OCI-LY3 (cell line): ENCODE measurements at regions not wholly inside any gene's neighbourhood (a gene's known extent, or its start where the extent isn't known, plus 50 kb on each side); places are given as distances from the start of the nearest gene placed in this dataset.

Source experiments
- EZH2phosphoT487 ChIP-seq: fragments of 200-600 bp; shearing (Covaris generic); IDR thresholded peaks from 2 replicates; pipeline ENCODE4 v1.6.1; 2018; ENCODE audit warnings: antibody characterized with exemption, mixed run types, low read depth
- TF ChIP-seq, protein P1 (sequence below): fragments of 200-600, 300-600 bp; sonication (generic); IDR thresholded peaks from 2 replicates; pipeline ENCODE4 v1.5.1; 2014; ENCODE audit warnings: antibody characterized with exemption, low read length, low read depth

GRCh38 chr2:138213624-138214023 is 249.4 kb downstream of the HNMT start:
- no peak for TF ChIP-seq EZH2phosphoT487
- TF ChIP-seq, protein P1, sequence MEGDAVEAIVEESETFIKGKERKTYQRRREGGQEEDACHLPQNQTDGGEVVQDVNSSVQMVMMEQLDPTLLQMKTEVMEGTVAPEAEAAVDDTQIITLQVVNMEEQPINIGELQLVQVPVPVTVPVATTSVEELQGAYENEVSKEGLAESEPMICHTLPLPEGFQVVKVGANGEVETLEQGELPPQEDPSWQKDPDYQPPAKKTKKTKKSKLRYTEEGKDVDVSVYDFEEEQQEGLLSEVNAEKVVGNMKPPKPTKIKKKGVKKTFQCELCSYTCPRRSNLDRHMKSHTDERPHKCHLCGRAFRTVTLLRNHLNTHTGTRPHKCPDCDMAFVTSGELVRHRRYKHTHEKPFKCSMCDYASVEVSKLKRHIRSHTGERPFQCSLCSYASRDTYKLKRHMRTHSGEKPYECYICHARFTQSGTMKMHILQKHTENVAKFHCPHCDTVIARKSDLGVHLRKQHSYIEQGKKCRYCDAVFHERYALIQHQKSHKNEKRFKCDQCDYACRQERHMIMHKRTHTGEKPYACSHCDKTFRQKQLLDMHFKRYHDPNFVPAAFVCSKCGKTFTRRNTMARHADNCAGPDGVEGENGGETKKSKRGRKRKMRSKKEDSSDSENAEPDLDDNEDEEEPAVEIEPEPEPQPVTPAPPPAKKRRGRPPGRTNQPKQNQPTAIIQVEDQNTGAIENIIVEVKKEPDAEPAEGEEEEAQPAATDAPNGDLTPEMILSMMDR = no peak
